IgD-negative memory B cell (primary cell): ENCODE measurements at regions not wholly inside any gene's neighbourhood (a gene's known extent, or its start where the extent isn't known, plus 50 kb on each side); places are given as distances from the start of the nearest gene placed in this dataset.
"Not testable (repeated sequence)": the region's sequence is repeated elsewhere in the genome, so short reads cannot be mapped to it uniquely, and the experiment has no call there.

Experiments used
- H3K27ac Mint-ChIP-seq, 3 donors: one replicate each; pipeline ENCODE4 v1.8.0; 2020 to 2022; ENCODE audit warnings: mild to moderate bottlenecking in 3 of 3, mixed read lengths in 3 of 3, moderate library complexity in 1 of 3
- H3K27me3 Mint-ChIP-seq: one replicate; pipeline ENCODE4 v1.8.0; 2021; ENCODE audit warnings: mixed read lengths
- H3K36me3 Mint-ChIP-seq: one replicate; pipeline ENCODE4 v1.8.0; 2020; ENCODE audit warnings: mild to moderate bottlenecking, mixed read lengths
- H3K4me1 Mint-ChIP-seq, 3 donors: one replicate each; pipeline ENCODE4 v1.8.0; 2020 to 2022; ENCODE audit warnings: mixed read lengths in 3 of 3, mild to moderate bottlenecking in 1 of 3
- H3K4me3 Mint-ChIP-seq, 4 donors: one replicate each; pipeline ENCODE4 v1.8.0; 2020 to 2022; ENCODE audit warnings: mild to moderate bottlenecking in 4 of 4, mixed read lengths in 4 of 4, moderate library complexity in 3 of 4
- H3K9me3 Mint-ChIP-seq, 3 donors: one replicate each; pipeline ENCODE4 v1.8.0; 2020 to 2021; ENCODE audit warnings: mixed read lengths in 3 of 3, mild to moderate bottlenecking in 1 of 3

- Mint-ChIP-seq H3K9me3 (peaks cover 3 to 8% (median 3%) of the 10 kb centered on the region in 3 donors), H3K27me3 (no peaks in the 10 kb centered on the region), H3K4me1 (peaks cover 0 to 3% (median 0%) of the 10 kb centered on the region in 3 donors), H3K36me3 (no peaks in the 10 kb centered on the region), H3K27ac (no peak overlapping the region), H3K4me3 (no peak overlapping the region)
Measured at GRCh38 chr1:187570166-187570565, 741.4 kb downstream of the PLA2G4A start.

- H3K4me1 Mint-ChIP-seq: peaks cover 0 to 3% (median 0%) of the 10 kb centered on the region in 3 donors
- H3K9me3 Mint-ChIP-seq: peaks cover 0 to 8% (median 0%) of the 10 kb centered on the region in 3 donors
- no peaks in the 10 kb centered on the region for H3K36me3 Mint-ChIP-seq
- no peak overlapping the region for H3K4me3 Mint-ChIP-seq
- H3K27me3 Mint-ChIP-seq: no peaks in the 10 kb centered on the region
- H3K27ac Mint-ChIP-seq: no peak overlapping the region
Measured at GRCh38 chr1:187577610-187578009, 748.9 kb downstream of the PLA2G4A start.

GRCh38 chr1:187588917-187589316 is 760.2 kb downstream of the PLA2G4A start:
- Mint-ChIP-seq H3K4me3 (no peak overlapping the region), H3K9me3 (peaks cover 0 to 6% (median 2%) of the 10 kb centered on the region in 3 donors), H3K27me3 (no peaks in the 10 kb centered on the region), H3K4me1 (no peaks in the 10 kb centered on the region), H3K27ac (no peak overlapping the region), H3K36me3 (peaks cover 2% of the 10 kb centered on the region)

GRCh38 chr1:187605736-187606135 is 777.0 kb downstream of the PLA2G4A start:
- Mint-ChIP-seq H3K4me1 (no peaks in the 10 kb centered on the region), H3K36me3 (no peaks in the 10 kb centered on the region), H3K9me3 (peaks cover 0 to 7% (median 6%) of the 10 kb centered on the region in 3 donors), H3K27me3 (no peaks in the 10 kb centered on the region), H3K4me3 (no peak overlapping the region), H3K27ac (no peak overlapping the region)

- not testable (repeated sequence) for H3K4me3 Mint-ChIP-seq, H3K36me3 Mint-ChIP-seq, H3K27me3 Mint-ChIP-seq, H3K4me1 Mint-ChIP-seq, H3K27ac Mint-ChIP-seq
- H3K9me3 Mint-ChIP-seq: peaks cover 2 to 14% (median 11%) of the 10 kb centered on the region in 3 donors
Measured at GRCh38 chr1:187615853-187616735, 787.3 kb downstream of the PLA2G4A start.

GRCh38 chr1:187616830-187617229 is 788.1 kb downstream of the PLA2G4A start:
- H3K27ac Mint-ChIP-seq, H3K4me3 Mint-ChIP-seq, H3K27me3 Mint-ChIP-seq, H3K36me3 Mint-ChIP-seq, H3K9me3 Mint-ChIP-seq, H3K4me1 Mint-ChIP-seq: not testable (repeated sequence)

GRCh38 chr1:187617776-187618175 is 789.0 kb downstream of the PLA2G4A start:
- no peak overlapping the region for H3K4me3 Mint-ChIP-seq
- H3K4me1 Mint-ChIP-seq: no peaks in the 10 kb centered on the region
- H3K27ac Mint-ChIP-seq: no peak overlapping the region
- H3K27me3 Mint-ChIP-seq: no peaks in the 10 kb centered on the region
- H3K9me3 Mint-ChIP-seq: peaks cover 2 to 9% (median 8%) of the 10 kb centered on the region in 3 donors
- peaks cover 2% of the 10 kb centered on the region for H3K36me3 Mint-ChIP-seq

- Mint-ChIP-seq H3K4me1 (no peaks in the 10 kb centered on the region), H3K9me3 (peaks cover 2 to 8% (median 7%) of the 10 kb centered on the region in 3 donors), H3K36me3 (no peaks in the 10 kb centered on the region), H3K27ac (no peak overlapping the region), H3K4me3 (no peak overlapping the region), H3K27me3 (no peaks in the 10 kb centered on the region)
Measured at GRCh38 chr1:187619175-187619574, 790.4 kb downstream of the PLA2G4A start.

- H3K4me1 Mint-ChIP-seq: no peaks in the 10 kb centered on the region
- no peak overlapping the region for H3K27ac Mint-ChIP-seq
- no peaks in the 10 kb centered on the region for H3K27me3 Mint-ChIP-seq
- no peaks in the 10 kb centered on the region for H3K36me3 Mint-ChIP-seq
- H3K9me3 Mint-ChIP-seq: peaks cover 0 to 2% (median 0%) of the 10 kb centered on the region in 3 donors
- no peak overlapping the region for H3K4me3 Mint-ChIP-seq
Measured at GRCh38 chr1:187621951-187622350, 793.2 kb downstream of the PLA2G4A start.

GRCh38 chr1:187622545-187622944 is 793.8 kb downstream of the PLA2G4A start:
- no peaks in the 10 kb centered on the region for H3K4me1 Mint-ChIP-seq
- H3K9me3 Mint-ChIP-seq: peaks cover 0 to 2% (median 0%) of the 10 kb centered on the region in 3 donors
- no peak overlapping the region for H3K27ac Mint-ChIP-seq
- H3K27me3 Mint-ChIP-seq: no peaks in the 10 kb centered on the region
- H3K4me3 Mint-ChIP-seq: no peak overlapping the region
- H3K36me3 Mint-ChIP-seq: no peaks in the 10 kb centered on the region

GRCh38 chr1:187624812-187625545 is 796.2 kb downstream of the PLA2G4A start:
- Mint-ChIP-seq H3K4me1 (no peaks in the 10 kb centered on the region), H3K9me3 (no peaks in the 10 kb centered on the region), H3K27me3 (no peaks in the 10 kb centered on the region), H3K4me3 (no peak overlapping the region), H3K27ac (no peak overlapping the region), H3K36me3 (no peaks in the 10 kb centered on the region)

GRCh38 chr1:187626056-187626455 is 797.3 kb downstream of the PLA2G4A start:
- Mint-ChIP-seq H3K27ac (no peak overlapping the region), H3K4me1 (no peaks in the 10 kb centered on the region), H3K36me3 (no peaks in the 10 kb centered on the region), H3K9me3 (peaks cover 0 to 4% (median 0%) of the 10 kb centered on the region in 3 donors), H3K4me3 (no peak overlapping the region), H3K27me3 (no peaks in the 10 kb centered on the region)

- Mint-ChIP-seq H3K9me3 (peaks cover 0 to 5% (median 2%) of the 10 kb centered on the region in 3 donors), H3K4me1 (no peaks in the 10 kb centered on the region), H3K36me3 (no peaks in the 10 kb centered on the region), H3K27ac (no peak overlapping the region), H3K27me3 (no peaks in the 10 kb centered on the region), H3K4me3 (no peak overlapping the region)
Measured at GRCh38 chr1:187627516-187627915, 798.8 kb downstream of the PLA2G4A start.

- no peaks in the 10 kb centered on the region for H3K36me3 Mint-ChIP-seq
- H3K9me3 Mint-ChIP-seq: peaks cover 0 to 5% (median 2%) of the 10 kb centered on the region in 3 donors
- no peak overlapping the region for H3K4me3 Mint-ChIP-seq
- no peaks in the 10 kb centered on the region for H3K27me3 Mint-ChIP-seq
- no peaks in the 10 kb centered on the region for H3K4me1 Mint-ChIP-seq
- H3K27ac Mint-ChIP-seq: no peak overlapping the region
Measured at GRCh38 chr1:187629075-187629474, 800.3 kb downstream of the PLA2G4A start.

GRCh38 chr1:187630653-187631380 is 802.1 kb downstream of the PLA2G4A start:
- H3K4me1 Mint-ChIP-seq: no peaks in the 10 kb centered on the region

More at GRCh38 chr1:187630653-187631380, 802.1 kb downstream of the PLA2G4A start:
- Mint-ChIP-seq H3K27me3 (no peaks in the 10 kb centered on the region), H3K4me3 (no peak overlapping the region), H3K27ac (no peak overlapping the region), H3K36me3 (no peaks in the 10 kb centered on the region), H3K9me3 (peaks cover 0 to 6% (median 5%) of the 10 kb centered on the region in 3 donors)
